Cardiac septum (tissue), 1 donor: ENCODE measurements at regions not wholly inside any gene's neighbourhood (a gene's known extent, or its start where the extent isn't known, plus 50 kb on each side); places are given as distances from the start of the nearest gene placed in this dataset.

ENCODE experiments used
- DNase-seq: peaks from one replicate; pipeline ENCODE4 v3.0.0-alpha.2; 2020; ENCODE audit warnings: low spot score
- intact Hi-C: fragments of 100-400 bp; cut with DNase I; formaldehyde crosslinking; loops from one replicate; pipeline ENCODE4 v1.14.0; 2022
- donor health status: DM: no; HTN: no; CAD: no.

GRCh38 chr14:104424406-104425072, 155.0 kb upstream of the C14orf180 start:
- intact Hi-C loops, result no loop called here
- peak; percentile 72 for DNase-seq

DNA sequence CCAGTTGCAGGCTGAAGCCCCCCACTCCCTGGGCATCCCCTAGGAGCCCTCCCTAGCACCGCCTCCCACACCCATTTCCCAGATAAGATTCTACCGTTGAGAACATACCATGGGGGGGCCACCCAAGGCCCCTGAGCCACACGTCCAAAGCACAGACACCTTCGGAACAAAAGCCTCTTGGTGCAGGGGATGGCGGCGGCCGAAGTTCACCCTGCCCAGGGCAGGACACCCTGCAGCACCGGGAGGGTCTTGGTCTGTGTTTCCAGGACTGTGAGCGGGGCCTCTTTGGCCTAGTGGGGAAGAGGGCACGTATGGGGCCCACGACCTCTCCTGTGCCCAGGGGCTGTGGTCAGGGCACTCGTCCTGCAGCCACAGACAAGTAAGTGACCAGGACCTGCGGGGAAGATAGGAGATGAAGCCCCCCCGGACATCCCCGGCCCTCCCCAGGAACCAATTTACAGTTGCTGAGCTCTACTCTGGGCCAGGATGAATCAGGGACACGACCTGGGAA, 154.3 kb upstream of the C14orf180 start:
- intact Hi-C loops, result no loop called here
- DNase-seq, result peak; percentile 50

DNA sequence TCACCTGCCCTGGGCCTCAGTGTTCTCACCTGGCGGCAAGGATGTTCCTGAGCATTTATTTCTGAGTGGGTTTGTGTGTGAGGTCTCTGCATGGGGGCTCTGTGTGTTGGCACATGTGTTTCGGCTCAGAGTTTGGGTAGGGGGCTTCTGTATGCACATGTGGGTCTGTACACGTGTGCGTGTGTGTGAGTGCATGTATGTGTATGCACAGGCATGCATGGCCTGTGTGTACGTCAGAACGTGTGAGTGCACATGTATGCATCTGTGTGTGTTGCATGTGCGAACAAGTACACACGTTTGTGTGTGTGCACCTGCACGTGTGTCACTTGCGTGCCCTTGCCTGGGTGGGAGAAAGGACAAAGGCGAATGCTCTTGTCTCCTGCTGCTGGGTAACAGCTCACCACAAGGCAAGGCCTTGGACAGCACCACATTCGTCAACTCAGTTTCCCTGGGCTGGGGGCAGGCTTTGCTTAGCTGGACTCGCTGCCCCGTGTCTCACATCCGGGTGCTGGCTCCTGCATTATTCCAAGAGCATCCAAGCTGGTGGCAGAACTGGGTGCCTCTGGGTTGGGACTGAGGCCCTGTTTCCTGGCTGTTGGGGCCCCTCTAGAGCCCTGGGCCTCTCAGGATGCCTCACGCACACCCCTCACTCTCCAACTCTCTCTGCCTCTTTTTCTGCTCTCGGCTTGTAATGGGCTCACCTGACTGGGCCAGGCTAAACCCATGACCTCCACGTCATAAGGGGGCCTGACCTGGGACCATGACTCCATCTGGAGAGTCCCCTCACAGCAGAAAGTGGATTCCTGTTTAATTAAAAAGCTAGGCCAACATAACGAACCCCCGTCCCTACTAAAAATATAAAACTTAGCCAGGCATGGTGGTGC, 153.6 kb upstream of the C14orf180 start:
- intact Hi-C loops, result no loop called here
- peak; percentile 62 for DNase-seq

DNA sequence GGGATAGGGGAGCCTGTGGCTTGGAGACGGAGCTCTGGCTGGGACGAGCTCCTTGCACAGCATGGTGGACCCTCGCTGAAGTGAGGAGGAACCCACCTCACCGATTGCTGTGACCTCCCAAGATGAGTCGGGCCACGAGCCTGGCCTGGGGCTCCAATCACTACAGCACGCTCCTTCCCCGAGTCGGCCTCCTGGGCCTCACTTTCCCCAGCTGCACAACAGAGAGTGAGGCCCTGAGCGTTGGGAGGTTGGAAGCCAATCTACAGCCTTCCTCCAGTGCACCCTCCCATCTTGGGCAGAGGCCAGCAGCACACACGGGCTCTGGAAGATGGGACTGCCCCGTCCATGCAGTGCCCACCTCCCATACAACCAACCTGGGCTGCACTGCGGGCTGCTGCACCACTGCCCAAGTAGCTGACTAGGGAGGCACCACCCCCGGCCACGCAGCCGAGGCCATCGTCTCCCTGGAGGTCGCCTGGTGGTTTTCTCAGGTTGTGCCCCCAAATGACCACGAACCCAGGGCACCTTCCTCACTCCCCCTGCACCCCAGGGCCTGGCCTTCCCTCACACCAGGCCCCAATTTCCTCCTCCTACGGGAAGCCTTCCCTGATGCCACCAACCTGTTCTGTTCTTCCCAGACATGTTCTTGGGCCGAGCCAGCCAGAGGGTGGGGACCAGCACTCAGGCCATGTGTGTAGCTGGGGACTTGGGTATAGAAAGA, 152.3 kb upstream of the C14orf180 start:
- intact Hi-C loops, result no loop called here

DNA sequence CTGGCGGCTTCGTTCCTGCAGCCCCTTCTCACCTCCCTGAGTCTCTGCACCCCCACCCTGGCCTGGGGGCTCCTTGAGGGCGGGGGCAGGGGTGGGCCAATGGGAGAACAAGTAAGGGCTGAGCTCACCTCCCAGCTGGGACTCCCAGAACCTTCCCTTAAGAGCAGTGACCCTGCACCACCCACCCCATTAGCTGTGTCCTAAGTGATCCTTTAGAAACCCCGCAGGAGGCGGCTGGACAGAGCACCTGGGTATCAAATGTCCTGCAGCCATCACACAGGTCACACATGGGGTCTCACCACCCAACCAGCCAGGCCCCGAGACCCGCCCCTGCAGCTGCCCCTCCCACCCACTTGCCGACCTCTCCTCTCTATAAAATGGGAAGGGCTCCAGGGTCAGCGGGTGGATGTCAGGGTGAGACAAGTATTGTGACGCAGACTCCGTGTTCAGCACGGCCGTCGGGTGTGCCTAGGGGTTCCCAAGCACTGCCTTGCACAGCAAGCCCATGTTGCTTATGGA, 151.2 kb upstream of the C14orf180 start:
- intact Hi-C loops, result no loop called here
- DNase-seq, result peak; percentile 73

More for the DNA sequence above, 152.3 kb upstream of the C14orf180 start:
- peak; percentile 55 for DNase-seq

- DNase-seq, result no peak
- intact Hi-C loops, result no loop called here
Measured at GRCh38 chr14:104428860-104429259, 150.7 kb upstream of the C14orf180 start.

GRCh38 chr14:104429291-104429861, 150.2 kb upstream of the C14orf180 start:
- no peak for DNase-seq
- intact Hi-C loops, result no loop called here

GRCh38 chr14:104431351-104431928, 148.1 kb upstream of the C14orf180 start:
- intact Hi-C loops, result no loop called here
- no peak for DNase-seq

DNA sequence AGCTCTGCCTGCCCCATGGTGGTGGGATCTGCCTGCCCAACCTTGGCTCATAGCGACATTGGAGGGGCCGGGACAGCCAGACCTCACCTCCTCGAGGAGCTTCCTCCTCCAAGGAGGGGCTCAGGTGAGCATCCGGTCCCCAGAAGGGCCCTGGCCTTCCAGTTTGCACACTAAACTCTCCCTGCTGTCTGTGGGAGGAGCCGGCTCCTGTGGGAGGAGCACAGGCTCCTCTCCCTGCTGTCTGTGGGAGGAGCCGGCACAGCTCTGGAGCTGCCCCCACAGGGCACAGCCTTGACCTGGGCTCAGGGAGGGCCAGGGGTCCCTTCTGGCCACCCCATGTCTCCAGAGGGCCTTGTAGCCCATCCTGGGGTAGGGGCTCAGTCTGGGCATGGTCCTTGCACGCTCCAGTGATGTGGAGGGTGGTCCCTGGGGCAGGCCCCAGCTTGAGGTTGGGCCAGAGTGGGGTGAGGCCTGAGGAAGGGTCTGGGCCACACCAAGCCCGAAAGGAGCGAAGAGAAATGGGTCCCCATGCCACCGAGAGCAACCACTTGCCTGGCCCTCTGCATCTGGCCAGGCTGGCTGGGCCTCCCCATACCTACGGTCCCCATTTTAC, 147.5 kb upstream of the C14orf180 start:
- peak; percentile 68 for DNase-seq
- intact Hi-C loops, result no loop called here

- DNase-seq, result peak; percentile 72
Measured at GRCh38 chr14:104432611-104433231, 146.8 kb upstream of the C14orf180 start.

GRCh38 chr14:104433401-104434213, 146.0 kb upstream of the C14orf180 start:
- intact Hi-C loops, result no loop called here
- DNase-seq, result peak; percentile 74

More at GRCh38 chr14:104432611-104433231, 146.8 kb upstream of the C14orf180 start:
- intact Hi-C loops, result no loop called here

DNA sequence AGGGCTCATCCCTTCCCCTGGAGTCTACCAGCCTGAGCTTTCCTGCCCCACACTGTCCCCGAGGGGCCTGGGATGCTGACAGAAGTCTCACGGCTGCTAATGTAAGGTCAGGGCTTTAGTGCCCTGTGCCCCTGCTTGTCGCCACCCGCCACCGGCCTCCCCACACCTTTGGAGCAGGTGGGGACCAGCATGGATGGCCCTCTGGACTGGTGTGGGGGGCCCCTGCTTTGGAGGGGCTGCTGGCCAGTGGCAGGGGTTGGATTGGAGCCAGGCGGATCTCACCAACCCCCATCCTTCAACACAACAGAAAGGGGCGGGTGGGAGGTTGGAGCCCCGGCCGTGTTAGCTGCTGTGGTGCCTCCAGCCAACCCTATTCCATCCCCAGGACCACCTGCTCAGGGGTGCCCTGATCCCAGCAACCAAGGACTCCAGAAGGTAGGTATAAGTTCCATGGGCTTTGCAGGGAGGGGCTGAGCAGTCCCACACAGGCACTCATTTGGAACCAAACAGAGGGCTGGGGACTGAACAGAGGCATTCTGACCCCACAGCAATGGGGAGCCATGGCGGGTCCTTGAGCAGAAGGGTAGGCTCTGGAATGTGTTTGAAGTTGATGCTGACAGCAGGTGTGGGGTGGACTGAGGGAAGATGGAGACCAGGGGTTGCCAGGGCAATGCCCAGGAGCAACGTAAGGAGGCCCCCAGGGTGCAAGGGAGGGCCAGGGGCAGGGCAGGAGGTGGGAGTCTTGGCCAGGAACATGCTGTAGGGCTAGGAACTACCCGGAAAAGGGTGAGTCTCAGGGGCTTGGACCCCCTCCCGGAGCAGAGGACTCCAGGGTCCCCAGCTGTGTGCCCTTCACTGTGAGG, 145.1 kb upstream of the C14orf180 start:
- DNase-seq, result peak; percentile 70
- intact Hi-C loops, result no loop called here

GRCh38 chr14:104435147-104436046, 144.2 kb upstream of the C14orf180 start:
- DNase-seq, result peak; percentile 68
- intact Hi-C loops, result no loop called here

GRCh38 chr14:104436047-104436591, 143.4 kb upstream of the C14orf180 start:
- DNase-seq, result peak; percentile 79
- intact Hi-C loops, result no loop called here
